Thyroid gland (tissue), 4 donors: ENCODE measurements at regions not wholly inside any gene's neighbourhood (a gene's known extent, or its start where the extent isn't known, plus 50 kb on each side); places are given as distances from the start of the nearest gene placed in this dataset.

Experiments
- DNase-seq, 2 donors: peaks; one replicate each; pipeline ENCODE4 v3.0.0-alpha.2; 2019
- H3K27ac ChIP-seq, 3 donors: fragments of 200-600 bp; sonication (generic); 1 replicate in 2 of 3; 2 replicates in 1 of 3; pipeline ENCODE4 v1.5.1; 2016 to 2019; ENCODE audit warnings: mild to moderate bottlenecking in 1 of 3, moderate library complexity in 1 of 3
- H3K27me3 ChIP-seq: fragments of 200-600 bp; sonication (generic); one replicate; pipeline ENCODE4 v1.5.1; 2019
- H3K36me3 ChIP-seq, 2 donors: fragments of 200-600 bp; sonication (generic); one replicate each; pipeline ENCODE4 v1.5.1; 2016 to 2019
- H3K4me1 ChIP-seq, 2 donors: fragments of 200-600 bp; sonication (generic); one replicate each; pipeline ENCODE4 v1.5.1; 2017 to 2019
- H3K4me3 ChIP-seq, 3 donors: fragments of 200-600 bp; sonication (generic); replicated peaks in 1 of 3; 1 replicate in 2 of 3; 2 replicates in 1 of 3; pipeline ENCODE4 v1.5.1; 2016; ENCODE audit warnings: mild to moderate bottlenecking in 1 of 3
- H3K9me3 ChIP-seq: fragments of 200-600 bp; sonication (generic); one replicate; pipeline ENCODE4 v1.5.1; 2017
- POLR2A ChIP-seq, 2 donors: fragments of 450-650 bp; IDR thresholded peaks; one replicate each; pipeline ENCODE4 v1.6.1; 2017; ENCODE audit warnings: antibody characterized with exemption in 2 of 2, mild to moderate bottlenecking in 2 of 2, moderate library complexity in 1 of 2
- WGBS, 2 donors: methylation state at CpG; one replicate each; pipeline ENCODE4 v1.1.5; 2017; 5-methylcytosine and 5-hydroxymethylcytosine counted together
- intact Hi-C: fragments of 100-400 bp; cut with DNase I; formaldehyde crosslinking; loops from one replicate; pipeline ENCODE4 v1.15.1; 2023
- TF ChIP-seq, protein P1 (sequence below), 6 experiments: fragments of 200-600 bp in 3 of 6; fragments of 450-650 bp in 3 of 6; sonication (generic) in 3 of 6; IDR thresholded peaks; one replicate each; pipeline ENCODE4 v1.5.1; 2016 to 2019; ENCODE audit warnings: antibody characterized with exemption in 6 of 6, mild to moderate bottlenecking in 2 of 6, inconsistent platforms in 1 of 6, moderate library complexity in 1 of 6

DNA sequence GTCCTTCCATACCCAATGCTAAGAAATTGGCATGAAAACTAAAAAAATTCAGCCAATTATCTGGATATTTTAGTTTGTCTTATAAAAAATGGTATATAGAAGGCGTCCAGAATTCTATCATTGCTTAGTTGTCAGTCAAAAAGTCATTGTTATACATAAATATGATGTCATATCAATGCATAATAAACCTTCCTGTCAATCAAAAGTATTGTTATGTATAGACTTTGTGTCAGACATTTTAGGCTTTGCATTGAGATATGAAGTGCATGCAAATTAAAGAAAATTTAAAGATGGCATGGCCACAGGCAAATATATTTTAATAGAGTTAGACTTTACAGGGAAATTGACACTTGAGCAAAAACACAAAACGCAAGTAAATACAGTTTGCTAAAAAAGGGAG lies 173.4 kb upstream of the FANCL start:
- no peak for DNase-seq
- Histone ChIP-seq H3K4me1 (no peaks in the 10 kb centered on the region), H3K36me3 (no peaks in the 10 kb centered on the region), H3K27me3 (no peaks in the 10 kb centered on the region), H3K9me3 (no peaks in the 10 kb centered on the region), H3K4me3 (no peak overlapping the region), H3K27ac (no peak overlapping the region)
- intact Hi-C loops, result no loop called here
- 90 to 91% methylated on average over 2 of the region's 2 CpGs for WGBS, 2 donors
- TF ChIP-seq, protein P1, sequence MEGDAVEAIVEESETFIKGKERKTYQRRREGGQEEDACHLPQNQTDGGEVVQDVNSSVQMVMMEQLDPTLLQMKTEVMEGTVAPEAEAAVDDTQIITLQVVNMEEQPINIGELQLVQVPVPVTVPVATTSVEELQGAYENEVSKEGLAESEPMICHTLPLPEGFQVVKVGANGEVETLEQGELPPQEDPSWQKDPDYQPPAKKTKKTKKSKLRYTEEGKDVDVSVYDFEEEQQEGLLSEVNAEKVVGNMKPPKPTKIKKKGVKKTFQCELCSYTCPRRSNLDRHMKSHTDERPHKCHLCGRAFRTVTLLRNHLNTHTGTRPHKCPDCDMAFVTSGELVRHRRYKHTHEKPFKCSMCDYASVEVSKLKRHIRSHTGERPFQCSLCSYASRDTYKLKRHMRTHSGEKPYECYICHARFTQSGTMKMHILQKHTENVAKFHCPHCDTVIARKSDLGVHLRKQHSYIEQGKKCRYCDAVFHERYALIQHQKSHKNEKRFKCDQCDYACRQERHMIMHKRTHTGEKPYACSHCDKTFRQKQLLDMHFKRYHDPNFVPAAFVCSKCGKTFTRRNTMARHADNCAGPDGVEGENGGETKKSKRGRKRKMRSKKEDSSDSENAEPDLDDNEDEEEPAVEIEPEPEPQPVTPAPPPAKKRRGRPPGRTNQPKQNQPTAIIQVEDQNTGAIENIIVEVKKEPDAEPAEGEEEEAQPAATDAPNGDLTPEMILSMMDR (IDR thresholded peaks at IDR 0.05), result no peak
- no peak for TF ChIP-seq POLR2A (IDR thresholded peaks at IDR 0.05)

DNA sequence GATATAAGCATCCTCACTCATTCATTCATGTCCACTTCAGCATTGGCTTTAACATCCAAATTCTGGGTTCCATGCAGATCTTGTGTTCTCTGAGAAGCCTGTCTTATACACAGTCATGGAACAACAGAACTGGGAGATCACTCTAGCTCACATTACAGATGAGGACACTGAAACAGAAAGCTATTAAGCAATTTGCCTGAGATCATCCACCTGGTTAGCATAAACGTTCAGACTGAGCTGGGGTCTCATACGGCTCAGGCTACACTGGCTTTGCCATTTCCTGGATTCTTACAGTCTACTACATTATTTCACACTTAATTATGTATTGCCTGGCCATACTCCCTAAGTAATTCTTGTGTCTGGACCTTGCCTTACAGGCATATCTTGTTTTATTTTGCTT lies 169.4 kb upstream of the FANCL start:
- no peak overlapping the region for H3K27ac ChIP-seq
- no peaks in the 10 kb centered on the region for H3K9me3 ChIP-seq
- no peaks in the 10 kb centered on the region for H3K36me3 ChIP-seq
- 62 to 63% methylated on average over 2 of the region's 2 CpGs for WGBS, 2 donors
- TF ChIP-seq, protein P1 (IDR thresholded peaks at IDR 0.05), result no peak
- TF ChIP-seq POLR2A (IDR thresholded peaks at IDR 0.05), result no peak
- no peak overlapping the region for H3K4me3 ChIP-seq
- H3K27me3 ChIP-seq, result no peaks in the 10 kb centered on the region
- H3K4me1 ChIP-seq, result no peaks in the 10 kb centered on the region
- intact Hi-C loops, result no loop called here
- DNase-seq, result no peak

DNA sequence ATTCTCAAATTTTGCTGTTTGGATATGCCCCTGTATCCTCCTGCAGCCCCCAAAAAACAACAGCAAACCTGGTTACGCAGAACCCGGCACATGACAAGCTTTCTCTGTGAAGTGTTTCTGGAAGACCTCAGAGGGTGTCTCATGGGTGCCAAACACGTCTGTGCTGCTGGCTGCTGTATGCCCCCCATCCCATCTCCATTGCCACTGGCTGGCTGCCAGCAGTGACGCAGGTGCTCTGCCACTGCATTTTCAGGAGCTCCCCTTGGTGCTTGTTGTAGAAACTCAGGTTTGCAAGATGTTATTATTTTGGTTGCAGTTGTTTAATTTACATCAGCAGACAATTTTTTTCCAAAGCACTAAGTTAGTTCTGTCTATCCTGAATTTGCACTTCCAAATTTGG lies 166.4 kb upstream of the FANCL start:
- intact Hi-C loops, result no loop called here
- Histone ChIP-seq H3K27ac (no peak overlapping the region), H3K27me3 (no peaks in the 10 kb centered on the region), H3K4me3 (no peak overlapping the region), H3K4me1 (no peaks in the 10 kb centered on the region), H3K36me3 (no peaks in the 10 kb centered on the region), H3K9me3 (no peaks in the 10 kb centered on the region)
- DNase-seq, result no peak
- WGBS, 2 donors, result 59 to 72% methylated on average over 3 to 4 of the region's 4 CpGs
- no peak for TF ChIP-seq POLR2A (IDR thresholded peaks at IDR 0.05)
- TF ChIP-seq, protein P1 (IDR thresholded peaks at IDR 0.05), result no peak

DNA sequence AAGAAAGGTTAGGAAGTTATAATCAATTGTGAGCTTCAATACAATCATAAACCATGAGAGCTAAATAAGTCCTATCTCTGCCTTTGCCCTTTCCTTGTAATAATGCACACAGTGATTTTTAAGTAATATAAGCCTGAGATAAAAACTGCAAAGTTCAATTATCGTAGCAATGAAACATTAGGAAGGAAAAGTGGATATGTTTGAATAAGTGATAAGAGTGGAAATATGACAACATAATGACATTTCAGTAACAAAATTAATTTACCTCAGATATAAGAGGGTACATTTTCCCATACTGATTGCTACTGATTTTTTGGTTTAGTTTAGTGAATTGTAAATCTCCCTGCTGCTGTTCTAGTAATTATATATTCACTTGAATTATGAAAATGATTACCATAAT lies 164.2 kb upstream of the FANCL start:
- no peak for DNase-seq
- no peaks in the 10 kb centered on the region for H3K9me3 ChIP-seq
- no peaks in the 10 kb centered on the region for H3K4me1 ChIP-seq
- intact Hi-C loops, result no loop called here
- TF ChIP-seq, protein P1 (IDR thresholded peaks at IDR 0.05), result no peak
- TF ChIP-seq POLR2A (IDR thresholded peaks at IDR 0.05), result no peak
- H3K27me3 ChIP-seq, result no peaks in the 10 kb centered on the region
- 76 to 81% methylated on average over 1 of the region's 1 CpG for WGBS, 2 donors
- no peak overlapping the region for H3K4me3 ChIP-seq
- no peak overlapping the region for H3K27ac ChIP-seq
- no peaks in the 10 kb centered on the region for H3K36me3 ChIP-seq

DNA sequence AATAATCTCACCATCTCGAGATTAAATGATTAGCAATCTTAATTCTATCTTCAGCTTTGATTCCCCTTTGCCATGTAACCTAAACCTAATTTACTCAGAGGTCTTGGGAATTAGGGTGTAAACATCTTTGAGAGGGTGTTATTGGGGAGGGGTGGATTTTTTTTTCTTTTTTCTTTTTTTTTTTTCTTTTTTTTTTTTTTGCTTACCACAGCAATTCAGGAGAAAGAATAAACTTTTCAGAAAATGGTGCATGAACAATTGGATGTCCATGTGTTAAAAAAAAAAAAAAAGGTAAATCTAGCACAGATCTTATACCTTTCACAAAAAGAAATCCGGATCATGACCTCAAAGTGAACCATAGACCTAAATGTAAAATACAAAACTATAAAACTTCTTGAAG lies 160.8 kb upstream of the FANCL start:
- no peak overlapping the region for H3K4me3 ChIP-seq
- H3K36me3 ChIP-seq, result no peaks in the 10 kb centered on the region
- intact Hi-C loops, result no loop called here
- no peaks in the 10 kb centered on the region for H3K27me3 ChIP-seq
- no peaks in the 10 kb centered on the region for H3K4me1 ChIP-seq
- H3K27ac ChIP-seq, result no peak overlapping the region
- WGBS, 2 donors, result 61 to 70% methylated on average over 2 of the region's 2 CpGs
- no peak for DNase-seq
- TF ChIP-seq, protein P1 (IDR thresholded peaks at IDR 0.05), result no peak
- no peak for TF ChIP-seq POLR2A (IDR thresholded peaks at IDR 0.05)
- no peaks in the 10 kb centered on the region for H3K9me3 ChIP-seq
